Loucy (cell line): ENCODE measurements at regions not wholly inside any gene's neighbourhood (a gene's known extent, or its start where the extent isn't known, plus 50 kb on each side); places are given as distances from the start of the nearest gene placed in this dataset.
A peak's percentile ranks its signal among the peaks of the same experiment; 100 is the strongest.

ENCODE experiments used
- CTCF ChIP-seq: fragments of 200-600 bp; sonication (generic); conservative IDR thresholded peaks from 2 replicates; pipeline ENCODE4 v1.5.1; 2014; ENCODE audit warnings: mild to moderate bottlenecking, antibody characterized with exemption, low read length
- EZH2phosphoT487 ChIP-seq: fragments of 200-600 bp; IDR thresholded peaks from 2 replicates; pipeline ENCODE4 v1.6.1; 2018; ENCODE audit warnings: antibody characterized with exemption, mild to moderate bottlenecking, moderate library complexity, borderline replicate concordance

GRCh38 chr9:1732670-1733069 is 282.5 kb upstream of the SMARCA2 start:
- peak; percentile 72 for TF ChIP-seq CTCF
- TF ChIP-seq EZH2phosphoT487 = no peak
